Neural crest cell (in vitro differentiated cells): ENCODE measurements at regions not wholly inside any gene's neighbourhood (a gene's known extent, or its start where the extent isn't known, plus 50 kb on each side); places are given as distances from the start of the nearest gene placed in this dataset.

Experiments
- DNase-seq: peaks from one replicate; pipeline ENCODE4 v3.0.0; 2021; ENCODE audit warnings: low read depth, mixed read lengths, low spot score
- H3K27ac Mint-ChIP-seq: one replicate; pipeline ENCODE4 v1.8.0; 2021; ENCODE audit warnings: mild to moderate bottlenecking, mixed read lengths; ENCODE audit not compliant: unreplicated experiment
- H3K27me3 Mint-ChIP-seq: 2 replicates; pipeline ENCODE4 v1.8.0; 2021; ENCODE audit warnings: low read depth, mild to moderate bottlenecking, mixed read lengths
- H3K36me3 Mint-ChIP-seq: 2 replicates; pipeline ENCODE4 v1.8.0; 2021; ENCODE audit warnings: low read depth, mild to moderate bottlenecking, mixed read lengths
- H3K4me1 Mint-ChIP-seq: 2 replicates; pipeline ENCODE4 v1.8.0; 2021; ENCODE audit warnings: mixed read lengths
- H3K4me3 Mint-ChIP-seq: one replicate; pipeline ENCODE4 v1.8.0; 2021; ENCODE audit warnings: mild to moderate bottlenecking, mixed read lengths
- H3K9me3 Mint-ChIP-seq: 2 replicates; pipeline ENCODE4 v1.8.0; 2021; ENCODE audit warnings: mixed read lengths
- TF ChIP-seq, protein P1 (sequence below): fragments of 200-600 bp; sonication (generic); conservative IDR thresholded peaks from 2 replicates; pipeline ENCODE4 v1.5.0; 2021; ENCODE audit warnings: antibody characterized with exemption, mild to moderate bottlenecking

- H3K27ac Mint-ChIP-seq: no peak overlapping the region
- H3K9me3 Mint-ChIP-seq: peaks cover 13% of the 10 kb centered on the region
- no peaks in the 10 kb centered on the region for H3K4me1 Mint-ChIP-seq
- DNase-seq: no peak
- no peak overlapping the region for H3K4me3 Mint-ChIP-seq
- TF ChIP-seq, protein P1, sequence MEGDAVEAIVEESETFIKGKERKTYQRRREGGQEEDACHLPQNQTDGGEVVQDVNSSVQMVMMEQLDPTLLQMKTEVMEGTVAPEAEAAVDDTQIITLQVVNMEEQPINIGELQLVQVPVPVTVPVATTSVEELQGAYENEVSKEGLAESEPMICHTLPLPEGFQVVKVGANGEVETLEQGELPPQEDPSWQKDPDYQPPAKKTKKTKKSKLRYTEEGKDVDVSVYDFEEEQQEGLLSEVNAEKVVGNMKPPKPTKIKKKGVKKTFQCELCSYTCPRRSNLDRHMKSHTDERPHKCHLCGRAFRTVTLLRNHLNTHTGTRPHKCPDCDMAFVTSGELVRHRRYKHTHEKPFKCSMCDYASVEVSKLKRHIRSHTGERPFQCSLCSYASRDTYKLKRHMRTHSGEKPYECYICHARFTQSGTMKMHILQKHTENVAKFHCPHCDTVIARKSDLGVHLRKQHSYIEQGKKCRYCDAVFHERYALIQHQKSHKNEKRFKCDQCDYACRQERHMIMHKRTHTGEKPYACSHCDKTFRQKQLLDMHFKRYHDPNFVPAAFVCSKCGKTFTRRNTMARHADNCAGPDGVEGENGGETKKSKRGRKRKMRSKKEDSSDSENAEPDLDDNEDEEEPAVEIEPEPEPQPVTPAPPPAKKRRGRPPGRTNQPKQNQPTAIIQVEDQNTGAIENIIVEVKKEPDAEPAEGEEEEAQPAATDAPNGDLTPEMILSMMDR: no peak
- no peaks in the 10 kb centered on the region for H3K27me3 Mint-ChIP-seq
- peaks cover 12% of the 10 kb centered on the region for H3K36me3 Mint-ChIP-seq
Measured at GRCh38 chr16:59758848-59759247, 1024.7 kb upstream of the GOT2 start.

- Mint-ChIP-seq H3K9me3 (peaks cover 2% of the 10 kb centered on the region), H3K4me1 (no peaks in the 10 kb centered on the region), H3K27ac (no peak overlapping the region), H3K36me3 (no peaks in the 10 kb centered on the region), H3K27me3 (no peaks in the 10 kb centered on the region), H3K4me3 (no peak overlapping the region)
- no peak for DNase-seq
- TF ChIP-seq, protein P1: no peak
Measured at GRCh38 chr16:59754854-59755253, 1020.7 kb upstream of the GOT2 start.

- no peak overlapping the region for H3K27ac Mint-ChIP-seq
- no peaks in the 10 kb centered on the region for H3K27me3 Mint-ChIP-seq
- TF ChIP-seq, protein P1: no peak
- peaks cover 2% of the 10 kb centered on the region for H3K9me3 Mint-ChIP-seq
- DNase-seq: no peak
- no peaks in the 10 kb centered on the region for H3K4me1 Mint-ChIP-seq
- no peak overlapping the region for H3K4me3 Mint-ChIP-seq
- H3K36me3 Mint-ChIP-seq: no peaks in the 10 kb centered on the region
Measured at GRCh38 chr16:59749662-59750336, 1015.7 kb upstream of the GOT2 start.

DNA sequence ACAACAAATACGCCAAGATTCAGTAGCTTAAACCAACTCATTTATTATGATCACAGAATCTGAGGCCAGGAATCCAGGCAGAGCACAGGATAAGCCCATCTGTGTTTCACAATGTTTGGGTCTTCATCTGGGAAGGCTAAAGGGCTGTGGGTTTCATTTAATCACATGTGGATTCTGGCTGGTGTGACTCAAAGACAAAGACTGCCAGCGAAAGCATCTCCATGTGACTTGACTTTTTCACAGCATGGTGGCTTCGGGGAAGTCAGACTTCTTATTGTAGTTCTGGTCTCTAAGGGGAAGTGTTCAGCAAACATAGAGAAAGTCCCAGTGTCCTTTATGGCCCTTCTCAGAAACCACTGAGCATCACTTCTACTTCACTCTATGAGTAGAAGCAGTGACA lies 1014.4 kb upstream of the GOT2 start:
- DNase-seq: no peak

GRCh38 chr16:59743504-59743903 lies 1009.4 kb upstream of the GOT2 start:
- Mint-ChIP-seq H3K4me3 (no peak overlapping the region), H3K27me3 (no peaks in the 10 kb centered on the region), H3K36me3 (no peaks in the 10 kb centered on the region), H3K4me1 (no peaks in the 10 kb centered on the region), H3K27ac (no peak overlapping the region), H3K9me3 (no peaks in the 10 kb centered on the region)
- TF ChIP-seq, protein P1: no peak
- no peak for DNase-seq

More for the DNA sequence above, 1014.4 kb upstream of the GOT2 start:
- TF ChIP-seq, protein P1: no peak
- Mint-ChIP-seq H3K4me1 (no peaks in the 10 kb centered on the region), H3K27me3 (no peaks in the 10 kb centered on the region), H3K27ac (no peak overlapping the region), H3K4me3 (no peak overlapping the region), H3K9me3 (peaks cover 2% of the 10 kb centered on the region), H3K36me3 (no peaks in the 10 kb centered on the region)
